NB4 (cell line): ENCODE measurements at regions not wholly inside any gene's neighbourhood (a gene's known extent, or its start where the extent isn't known, plus 50 kb on each side); places are given as distances from the start of the nearest gene placed in this dataset.

Source experiments
- POLR2A ChIP-seq: IDR thresholded peaks from 2 replicates; pipeline ENCODE4 v1.6.1; 2011; ENCODE audit warnings: mild to moderate bottlenecking; ENCODE audit not compliant: insufficient read length; ENCODE audit errors: extremely low read depth
- TF ChIP-seq, protein P1 (sequence below): IDR thresholded peaks from one replicate; pipeline ENCODE4 v1.5.1; 2012; ENCODE audit warnings: low read depth, low read length

DNA sequence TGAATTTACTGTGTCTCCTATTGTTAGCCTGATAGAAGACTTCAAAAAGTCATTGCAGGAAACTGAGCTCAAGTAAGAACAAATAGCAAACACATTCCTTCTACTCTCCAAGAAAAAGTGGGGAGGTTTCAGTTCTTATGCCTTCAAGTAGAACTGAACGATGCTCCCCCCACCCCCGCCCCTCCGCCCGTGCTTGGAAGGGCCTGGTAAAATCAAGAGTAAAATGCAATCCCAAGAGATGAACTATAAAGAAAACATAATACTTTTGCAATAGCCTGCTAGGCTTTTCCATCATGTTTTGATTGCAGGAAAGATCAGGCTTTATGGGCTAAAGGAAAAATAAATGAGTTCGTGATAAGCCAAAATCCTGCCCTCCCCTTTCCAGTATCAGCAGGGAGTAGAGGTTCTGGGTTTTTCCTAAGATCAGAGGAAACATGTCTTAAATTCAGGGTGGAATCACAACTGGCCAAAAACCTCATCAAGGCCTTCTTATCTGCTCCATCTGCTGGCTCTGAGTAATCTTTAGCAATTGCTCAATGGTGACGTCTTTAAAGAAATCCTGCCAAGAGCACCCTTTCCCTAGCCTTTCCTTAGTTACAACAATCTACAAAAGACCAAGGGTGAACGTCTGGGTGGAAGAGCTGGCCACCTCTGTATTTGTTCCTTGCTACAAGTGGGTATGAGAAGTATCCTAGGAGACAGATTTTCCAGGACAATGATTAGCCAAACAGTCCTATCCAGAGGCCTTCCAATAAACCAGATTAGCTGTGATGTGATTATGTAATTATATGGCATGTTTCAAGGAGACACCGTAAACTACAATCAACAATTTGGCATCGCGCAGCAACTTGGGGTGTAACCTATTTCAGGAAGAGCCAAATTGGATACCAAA, 66.3 kb upstream of the FAM9C start:
- TF ChIP-seq, protein P1, sequence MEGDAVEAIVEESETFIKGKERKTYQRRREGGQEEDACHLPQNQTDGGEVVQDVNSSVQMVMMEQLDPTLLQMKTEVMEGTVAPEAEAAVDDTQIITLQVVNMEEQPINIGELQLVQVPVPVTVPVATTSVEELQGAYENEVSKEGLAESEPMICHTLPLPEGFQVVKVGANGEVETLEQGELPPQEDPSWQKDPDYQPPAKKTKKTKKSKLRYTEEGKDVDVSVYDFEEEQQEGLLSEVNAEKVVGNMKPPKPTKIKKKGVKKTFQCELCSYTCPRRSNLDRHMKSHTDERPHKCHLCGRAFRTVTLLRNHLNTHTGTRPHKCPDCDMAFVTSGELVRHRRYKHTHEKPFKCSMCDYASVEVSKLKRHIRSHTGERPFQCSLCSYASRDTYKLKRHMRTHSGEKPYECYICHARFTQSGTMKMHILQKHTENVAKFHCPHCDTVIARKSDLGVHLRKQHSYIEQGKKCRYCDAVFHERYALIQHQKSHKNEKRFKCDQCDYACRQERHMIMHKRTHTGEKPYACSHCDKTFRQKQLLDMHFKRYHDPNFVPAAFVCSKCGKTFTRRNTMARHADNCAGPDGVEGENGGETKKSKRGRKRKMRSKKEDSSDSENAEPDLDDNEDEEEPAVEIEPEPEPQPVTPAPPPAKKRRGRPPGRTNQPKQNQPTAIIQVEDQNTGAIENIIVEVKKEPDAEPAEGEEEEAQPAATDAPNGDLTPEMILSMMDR, result no peak
- no peak for TF ChIP-seq POLR2A
